ENCODE measurements at regions not wholly inside any gene's neighbourhood (a gene's known extent, or its start where the extent isn't known, plus 50 kb on each side); places are given as distances from the start of the nearest gene placed in this dataset.
"Not testable (repeated sequence)": the region's sequence is repeated elsewhere in the genome, so short reads cannot be mapped to it uniquely, and the experiment has no call there.

DNA sequence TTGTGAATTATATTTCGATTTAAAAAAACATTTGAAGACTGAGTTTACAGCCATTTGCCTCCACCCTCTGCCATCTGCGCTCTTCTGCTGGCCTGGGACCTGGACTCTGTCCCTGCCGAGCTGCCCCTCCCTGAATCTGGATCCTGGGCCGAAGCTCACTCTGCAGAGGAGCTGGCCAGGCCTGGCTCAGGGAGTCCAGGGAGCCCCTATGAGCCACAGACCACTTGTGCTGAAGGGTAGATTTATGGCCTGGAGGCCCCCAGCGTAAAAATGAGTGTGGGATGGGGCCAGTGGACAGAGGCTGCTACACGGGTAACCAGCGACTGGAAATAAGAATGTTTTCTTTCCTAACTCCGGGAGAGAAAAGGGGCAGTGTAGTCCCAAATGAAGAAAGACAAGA, 129.8 kb downstream of the FGF18 start:
- DNase-seq (ENCODE audit: low spot score), result no peak
- TF ChIP-seq, protein P1, sequence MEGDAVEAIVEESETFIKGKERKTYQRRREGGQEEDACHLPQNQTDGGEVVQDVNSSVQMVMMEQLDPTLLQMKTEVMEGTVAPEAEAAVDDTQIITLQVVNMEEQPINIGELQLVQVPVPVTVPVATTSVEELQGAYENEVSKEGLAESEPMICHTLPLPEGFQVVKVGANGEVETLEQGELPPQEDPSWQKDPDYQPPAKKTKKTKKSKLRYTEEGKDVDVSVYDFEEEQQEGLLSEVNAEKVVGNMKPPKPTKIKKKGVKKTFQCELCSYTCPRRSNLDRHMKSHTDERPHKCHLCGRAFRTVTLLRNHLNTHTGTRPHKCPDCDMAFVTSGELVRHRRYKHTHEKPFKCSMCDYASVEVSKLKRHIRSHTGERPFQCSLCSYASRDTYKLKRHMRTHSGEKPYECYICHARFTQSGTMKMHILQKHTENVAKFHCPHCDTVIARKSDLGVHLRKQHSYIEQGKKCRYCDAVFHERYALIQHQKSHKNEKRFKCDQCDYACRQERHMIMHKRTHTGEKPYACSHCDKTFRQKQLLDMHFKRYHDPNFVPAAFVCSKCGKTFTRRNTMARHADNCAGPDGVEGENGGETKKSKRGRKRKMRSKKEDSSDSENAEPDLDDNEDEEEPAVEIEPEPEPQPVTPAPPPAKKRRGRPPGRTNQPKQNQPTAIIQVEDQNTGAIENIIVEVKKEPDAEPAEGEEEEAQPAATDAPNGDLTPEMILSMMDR (IDR thresholded peaks at IDR 0.05; ENCODE audit: borderline replicate concordance, control extremely low read depth, extremely low read depth, insufficient read depth, missing control alignments), result no peak
- in situ Hi-C loops (cut with MboI; ENCODE audit: low sequenced_read_pairs, unreplicated experiment), result no loop called here

DNA sequence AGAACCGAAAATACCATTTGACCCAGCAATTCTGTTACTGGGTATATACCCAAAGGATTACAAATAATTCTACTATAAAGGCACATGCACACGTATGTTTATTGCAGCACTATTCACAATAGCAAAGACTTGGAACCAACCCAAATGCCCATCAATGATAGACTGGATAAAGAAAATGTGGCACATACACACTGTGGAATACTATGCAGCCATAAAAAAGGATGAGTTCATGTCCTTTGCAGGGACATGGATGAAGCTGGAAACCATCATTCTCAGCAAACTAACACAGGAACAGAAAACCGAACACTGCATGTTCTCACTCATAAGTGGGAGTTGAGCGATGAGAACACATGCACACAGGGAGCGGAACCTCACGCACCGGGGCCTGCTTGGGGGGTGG, 134.4 kb downstream of the FGF18 start:
- in situ Hi-C loops (cut with MboI; ENCODE audit: low sequenced_read_pairs, unreplicated experiment), result not testable (repeated sequence)

DNA sequence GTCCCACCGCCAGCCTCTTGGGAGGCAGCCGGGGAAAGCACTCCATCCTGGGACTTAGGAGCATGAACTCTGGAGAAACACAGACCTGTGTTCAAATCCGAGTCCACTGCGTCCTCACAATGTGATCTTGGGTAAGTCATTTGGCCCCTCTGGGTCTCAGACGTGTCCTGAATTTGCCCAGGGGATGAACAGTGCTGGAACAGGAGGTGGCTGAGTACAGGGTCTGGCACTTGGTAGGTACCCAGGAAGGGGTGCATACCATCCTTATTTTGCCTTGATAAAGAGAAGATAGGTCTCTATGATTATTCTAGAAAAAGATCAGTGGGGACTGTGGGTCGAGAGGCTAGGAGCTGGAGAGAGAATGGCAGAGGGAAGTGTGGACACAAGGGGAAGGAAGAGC, 135.7 kb downstream of the FGF18 start:
- no peak for DNase-seq (ENCODE audit: low spot score)
- in situ Hi-C loops (cut with MboI; ENCODE audit: low sequenced_read_pairs, unreplicated experiment), result no loop called here

More for the DNA sequence above, 134.4 kb downstream of the FGF18 start:
- DNase-seq (ENCODE audit: low spot score), result not testable (repeated sequence)

DNA sequence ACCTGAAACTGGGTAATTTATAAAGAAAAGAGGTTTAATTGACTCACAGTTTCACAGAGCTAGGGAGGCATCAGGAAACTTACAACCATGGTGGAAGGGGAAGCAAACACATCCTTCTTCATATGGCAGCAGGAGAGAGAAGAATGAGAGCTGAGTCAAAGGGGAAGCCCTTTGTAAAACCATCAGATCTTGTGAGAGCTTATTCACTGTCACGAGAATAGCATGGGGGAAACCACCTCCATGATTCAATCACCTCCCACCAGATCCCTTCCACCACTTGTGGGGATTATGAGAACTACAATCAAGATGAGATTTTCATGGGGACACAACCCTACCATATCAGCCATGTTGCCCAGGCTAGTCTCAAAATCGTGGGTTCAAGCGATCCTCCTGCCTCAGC, 143.4 kb downstream of the FGF18 start:
- no peak for DNase-seq (ENCODE audit: low spot score)
- in situ Hi-C loops (cut with MboI; ENCODE audit: low sequenced_read_pairs, unreplicated experiment), result no loop called here
- TF ChIP-seq, protein P1 (IDR thresholded peaks at IDR 0.05; ENCODE audit: borderline replicate concordance, control extremely low read depth, extremely low read depth, insufficient read depth, missing control alignments), result no peak

More for the DNA sequence above, 135.7 kb downstream of the FGF18 start:
- TF ChIP-seq, protein P1 (IDR thresholded peaks at IDR 0.05; ENCODE audit: borderline replicate concordance, control extremely low read depth, extremely low read depth, insufficient read depth, missing control alignments), result no peak

DNA sequence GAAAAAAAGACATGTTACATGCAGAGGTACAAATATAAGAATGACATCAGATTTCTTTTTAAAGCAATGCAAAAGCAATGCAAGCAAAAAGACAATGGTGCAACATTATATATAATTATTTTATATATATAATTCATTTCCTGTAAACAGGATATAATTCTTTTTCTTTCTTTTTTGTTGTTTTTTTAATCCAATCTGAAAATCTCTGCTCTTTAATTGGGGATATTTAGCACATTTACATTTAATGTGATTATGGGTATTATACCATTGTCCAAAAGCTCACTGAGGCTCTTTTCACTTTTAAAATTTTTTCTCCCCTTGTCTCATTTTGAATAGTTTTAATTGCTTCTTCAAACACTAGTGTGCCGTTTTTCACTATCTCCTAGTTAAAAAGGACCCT, 148.9 kb downstream of the FGF18 start:
- in situ Hi-C loops (cut with MboI; ENCODE audit: low sequenced_read_pairs, unreplicated experiment), result no loop called here
- TF ChIP-seq, protein P1 (IDR thresholded peaks at IDR 0.05; ENCODE audit: borderline replicate concordance, control extremely low read depth, extremely low read depth, insufficient read depth, missing control alignments), result no peak
- DNase-seq (ENCODE audit: low spot score), result no peak

DNA sequence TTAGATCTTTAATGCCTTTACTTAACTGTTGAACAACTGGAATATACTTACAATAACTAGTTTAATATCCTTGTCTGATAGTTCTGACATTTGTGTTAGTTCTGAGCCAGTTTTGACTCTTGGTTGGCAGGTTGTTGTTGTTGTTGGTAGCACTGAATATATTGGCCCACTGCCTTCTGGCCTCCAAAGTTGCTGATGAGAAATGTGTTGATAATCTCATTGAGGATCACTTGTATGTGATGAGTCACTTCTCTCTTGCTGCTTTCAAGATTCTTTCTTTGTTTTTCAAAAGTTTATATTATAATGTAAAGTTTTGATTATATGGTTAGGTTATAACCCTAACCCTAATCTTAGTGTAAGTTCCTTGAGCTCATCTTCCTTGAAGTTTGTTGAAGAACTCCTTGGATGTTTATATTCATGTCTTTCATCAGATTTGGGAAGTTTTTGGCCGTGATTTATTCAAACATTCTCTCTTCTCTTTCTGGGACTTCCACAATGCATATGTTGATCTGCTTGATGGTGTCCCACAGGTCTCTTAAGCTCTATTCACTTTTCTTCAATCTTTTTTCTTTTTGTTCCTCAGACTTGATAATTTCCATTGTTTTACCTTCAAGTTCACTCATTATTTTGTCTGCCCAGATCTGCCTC, 149.7 kb downstream of the FGF18 start:
- in situ Hi-C loops (cut with MboI; ENCODE audit: low sequenced_read_pairs, unreplicated experiment), result no loop called here
- DNase-seq (ENCODE audit: low spot score), result no peak
- TF ChIP-seq, protein P1 (IDR thresholded peaks at IDR 0.05; ENCODE audit: borderline replicate concordance, control extremely low read depth, extremely low read depth, insufficient read depth, missing control alignments), result no peak

DNA sequence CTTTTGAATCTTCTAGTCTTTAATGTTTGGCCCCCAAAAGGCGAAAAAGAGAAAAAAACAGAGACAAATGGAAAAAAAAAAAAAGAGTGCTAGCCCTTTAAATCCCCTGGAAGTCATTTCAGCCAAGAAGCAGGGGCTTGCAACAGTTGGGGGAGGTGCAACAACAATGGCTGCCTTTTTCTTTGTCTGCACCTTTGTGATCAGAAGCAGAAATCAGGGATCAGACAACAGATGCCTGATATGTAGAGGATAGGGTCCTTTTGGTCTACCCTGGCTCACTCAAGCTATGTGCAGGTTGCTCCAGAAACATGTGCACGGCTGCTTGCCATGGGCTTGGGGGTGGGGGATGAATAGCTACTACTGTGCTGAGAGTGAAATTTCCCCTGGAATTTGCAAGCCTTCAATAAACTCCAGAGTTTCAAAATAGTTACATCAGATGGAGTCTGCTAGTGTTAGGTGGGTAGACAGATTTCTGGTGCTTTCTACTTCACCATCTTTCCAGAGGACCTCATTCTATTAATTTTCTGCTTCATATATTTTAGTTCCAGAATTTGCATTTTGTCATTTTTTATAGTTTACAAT, 150.9 kb downstream of the FGF18 start:
- in situ Hi-C loops (cut with MboI; ENCODE audit: low sequenced_read_pairs, unreplicated experiment), result no loop called here
- TF ChIP-seq, protein P1 (IDR thresholded peaks at IDR 0.05; ENCODE audit: borderline replicate concordance, control extremely low read depth, extremely low read depth, insufficient read depth, missing control alignments), result no peak
- DNase-seq (ENCODE audit: low spot score), result no peak

All from GM13976 (cell line).